Gastrocnemius medialis (tissue), 4 donors: ENCODE measurements at regions not wholly inside any gene's neighbourhood (a gene's known extent, or its start where the extent isn't known, plus 50 kb on each side); places are given as distances from the start of the nearest gene placed in this dataset.

ENCODE experiments used
- ATAC-seq, 2 donors: fragments of 150-250 bp; one replicate each; pipeline ENCODE4 v1.9.1; 2016
- DNase-seq, 2 donors: peaks; one replicate each; pipeline ENCODE4 v3.0.0-alpha.2; 2019
- H3K27ac ChIP-seq, 4 donors: fragments of 200-600 bp; sonication (generic); 1 replicate in 1 of 4; 2 replicates in 3 of 4; pipeline ENCODE4 v1.5.1; 2016 to 2018; ENCODE audit warnings: mild to moderate bottlenecking in 2 of 4, moderate library complexity in 1 of 4
- H3K27me3 ChIP-seq, 3 donors: fragments of 200-600 bp; sonication (generic) in 2 of 3; 1 replicate in 1 of 3; 2 replicates in 2 of 3; pipeline versions ENCODE4 v1.5.1 to v1.6.0; 2016 to 2019; ENCODE audit warnings: mild to moderate bottlenecking in 1 of 3, moderate library complexity in 1 of 3
- H3K36me3 ChIP-seq, 2 donors: fragments of 200-600 bp; sonication (generic) in 1 of 2; one replicate each; pipeline ENCODE4 v1.5.1; 2017 to 2018
- H3K4me1 ChIP-seq, 2 donors: fragments of 200-600 bp; sonication (generic) in 1 of 2; one replicate each; pipeline ENCODE4 v1.5.1; 2016 to 2017; ENCODE audit warnings: mild to moderate bottlenecking in 2 of 2
- H3K4me3 ChIP-seq, 4 donors: fragments of 200-600 bp; sonication (generic) in 3 of 4; 1 replicate in 1 of 4; 2 replicates in 3 of 4; pipeline ENCODE4 v1.5.1; 2016 to 2019; ENCODE audit warnings: mild to moderate bottlenecking in 2 of 4
- H3K9me3 ChIP-seq, 3 donors: fragments of 200-600 bp; sonication (generic) in 2 of 3; 1 replicate in 1 of 3; 2 replicates in 2 of 3; pipeline ENCODE4 v1.5.1; 2016 to 2019
- CTCF ChIP-seq, 5 experiments: fragments of 450-650 bp in 3 of 5; fragments of 200-600 bp in 2 of 5; sonication (generic) in 2 of 5; IDR thresholded peaks in 4 of 5; conservative IDR thresholded peaks in 1 of 5; 1 replicate in 4 of 5; 2 replicates in 1 of 5; pipeline ENCODE4 v1.5.1; 2016 to 2019; ENCODE audit warnings: antibody characterized with exemption in 5 of 5, mild to moderate bottlenecking in 3 of 5, moderate library complexity in 3 of 5
- POLR2A ChIP-seq, 2 donors: fragments of 450-650 bp; IDR thresholded peaks; one replicate each; pipeline ENCODE4 v1.6.1; 2017; ENCODE audit warnings: antibody characterized with exemption in 2 of 2, mild to moderate bottlenecking in 2 of 2, moderate library complexity in 2 of 2
- in situ Hi-C, 4 donors: fragments of 200-750 bp; cut with MboI; loops; one replicate each; pipeline versions ENCODE4 v1.15.0 to v1.8.0; 2017; ENCODE audit warnings: low sequenced_read_pairs in 4 of 4
- intact Hi-C: fragments of 100-400 bp; cut with DNase I; formaldehyde crosslinking; loops from one replicate; pipeline ENCODE4 v1.15.1; 2023; ENCODE audit warnings: low total_unique reads

GRCh38 chr7:115252461-115252860 is 330.6 kb downstream of the MDFIC start:
- no peak for TF ChIP-seq CTCF (IDR thresholded peaks at IDR 0.05 in 4 of 5, conservative IDR thresholded peaks at IDR 0.05 in 1 of 5)
- TF ChIP-seq POLR2A (IDR thresholded peaks at IDR 0.05): no peak
- DNase-seq (no peak), ATAC-seq (no peak)
- Histone ChIP-seq H3K9me3 (no peaks in the 10 kb centered on the region), H3K36me3 (no peaks in the 10 kb centered on the region), H3K4me1 (no peaks in the 10 kb centered on the region), H3K27me3 (no peaks in the 10 kb centered on the region), H3K4me3 (no peak overlapping the region), H3K27ac (no peak overlapping the region)
- in situ Hi-C loops: no loop called here
- intact Hi-C loops: no loop called here

- Histone ChIP-seq H3K27me3 (no peaks in the 10 kb centered on the region), H3K27ac (no peak overlapping the region), H3K36me3 (no peaks in the 10 kb centered on the region), H3K9me3 (no peaks in the 10 kb centered on the region), H3K4me3 (no peak overlapping the region), H3K4me1 (no peaks in the 10 kb centered on the region)
- ATAC-seq (no peak), DNase-seq (no peak)
- intact Hi-C loops: no loop called here
- in situ Hi-C loops: no loop called here
- TF ChIP-seq CTCF (IDR thresholded peaks at IDR 0.05 in 4 of 5, conservative IDR thresholded peaks at IDR 0.05 in 1 of 5) (no peak), POLR2A (IDR thresholded peaks at IDR 0.05) (no peak)
Measured at GRCh38 chr7:115249080-115249479, 327.2 kb downstream of the MDFIC start.

GRCh38 chr7:115241151-115241550 is 319.3 kb downstream of the MDFIC start:
- in situ Hi-C loops: no loop called here

GRCh38 chr7:115240242-115240641 is 318.3 kb downstream of the MDFIC start:
- DNase-seq (no peak), ATAC-seq (no peak)
- Histone ChIP-seq H3K4me1 (no peaks in the 10 kb centered on the region), H3K27ac (no peak overlapping the region), H3K36me3 (no peaks in the 10 kb centered on the region), H3K27me3 (no peaks in the 10 kb centered on the region), H3K9me3 (no peaks in the 10 kb centered on the region), H3K4me3 (no peak overlapping the region)
- in situ Hi-C loops: no loop called here
- intact Hi-C loops: no loop called here
- no peak for TF ChIP-seq POLR2A (IDR thresholded peaks at IDR 0.05)

More at GRCh38 chr7:115241151-115241550, 319.3 kb downstream of the MDFIC start:
- Histone ChIP-seq H3K4me3 (no peak overlapping the region), H3K9me3 (no peaks in the 10 kb centered on the region), H3K27me3 (no peaks in the 10 kb centered on the region), H3K27ac (no peak overlapping the region), H3K4me1 (no peaks in the 10 kb centered on the region), H3K36me3 (no peaks in the 10 kb centered on the region)
- intact Hi-C loops: no loop called here
- no peak for DNase-seq
- ATAC-seq: no peak
- no peak for TF ChIP-seq CTCF (IDR thresholded peaks at IDR 0.05 in 4 of 5, conservative IDR thresholded peaks at IDR 0.05 in 1 of 5)
- no peak for TF ChIP-seq POLR2A (IDR thresholded peaks at IDR 0.05)

GRCh38 chr7:115235075-115235474 is 313.2 kb downstream of the MDFIC start:
- Histone ChIP-seq H3K9me3 (no peaks in the 10 kb centered on the region), H3K4me3 (no peak overlapping the region), H3K36me3 (no peaks in the 10 kb centered on the region), H3K4me1 (no peaks in the 10 kb centered on the region), H3K27ac (no peak overlapping the region), H3K27me3 (no peaks in the 10 kb centered on the region)
- intact Hi-C loops (no loop called here), in situ Hi-C loops (no loop called here)
- no peak for TF ChIP-seq CTCF (IDR thresholded peaks at IDR 0.05 in 4 of 5, conservative IDR thresholded peaks at IDR 0.05 in 1 of 5)
- no peak for TF ChIP-seq POLR2A (IDR thresholded peaks at IDR 0.05)
- DNase-seq (no peak), ATAC-seq (no peak)
